ENCODE measurements at regions not wholly inside any gene's neighbourhood (a gene's known extent, or its start where the extent isn't known, plus 50 kb on each side); places are given as distances from the start of the nearest gene placed in this dataset.
"Not testable (repeated sequence)": the region's sequence is repeated elsewhere in the genome, so short reads cannot be mapped to it uniquely, and the experiment has no call there.

- DNase-seq: no peak
Measured at GRCh38 chr4:19575924-19576323, 675.8 kb upstream of the SLIT2 start.

- DNase-seq: no peak
Measured at GRCh38 chr4:19566041-19566440, 685.7 kb upstream of the SLIT2 start.

- DNase-seq: no peak
Measured at GRCh38 chr4:19562456-19562855, 689.2 kb upstream of the SLIT2 start.

- no peak for DNase-seq
Measured at GRCh38 chr4:19557161-19557560, 694.5 kb upstream of the SLIT2 start.

GRCh38 chr4:19556276-19556675 lies 695.4 kb upstream of the SLIT2 start:
- DNase-seq: not testable (repeated sequence)

- DNase-seq: no peak
Measured at GRCh38 chr4:19547463-19547862, 704.2 kb upstream of the SLIT2 start.

- no peak for DNase-seq
Measured at GRCh38 chr4:19544446-19545125, 707.1 kb upstream of the SLIT2 start.

GRCh38 chr4:19540859-19541540 lies 710.7 kb upstream of the SLIT2 start:
- DNase-seq: no peak

- DNase-seq: no peak
Measured at GRCh38 chr4:19539201-19539600, 712.5 kb upstream of the SLIT2 start.

- DNase-seq: no peak
Measured at GRCh38 chr4:19534159-19534558, 717.5 kb upstream of the SLIT2 start.

GRCh38 chr4:19531906-19532848 lies 719.5 kb upstream of the SLIT2 start:
- no peak for DNase-seq

- no peak for DNase-seq
Measured at GRCh38 chr4:19523964-19524363, 727.7 kb upstream of the SLIT2 start.

GRCh38 chr4:19522966-19523365 lies 728.7 kb upstream of the SLIT2 start:
- DNase-seq: no peak

GRCh38 chr4:19520939-19521520 lies 730.7 kb upstream of the SLIT2 start:
- no peak for DNase-seq

- DNase-seq: no peak
Measured at GRCh38 chr4:19514276-19515070, 737.2 kb upstream of the SLIT2 start.

GRCh38 chr4:19512086-19512485 lies 739.6 kb upstream of the SLIT2 start:
- no peak for DNase-seq

GRCh38 chr4:19510993-19511392 lies 740.7 kb upstream of the SLIT2 start:
- DNase-seq: no peak

- no peak for DNase-seq
Measured at GRCh38 chr4:19508442-19508841, 743.3 kb upstream of the SLIT2 start.

- DNase-seq: no peak
Measured at GRCh38 chr4:19497705-19498104, 754.0 kb upstream of the SLIT2 start.

GRCh38 chr4:19496756-19497155 lies 754.9 kb upstream of the SLIT2 start:
- DNase-seq: no peak

- DNase-seq: no peak
Measured at GRCh38 chr4:19494961-19495360, 756.7 kb upstream of the SLIT2 start.

GRCh38 chr4:19492606-19493005 lies 759.1 kb upstream of the SLIT2 start:
- DNase-seq: no peak

Data from activated T-cell treated with anti-CD3 and anti-CD28 coated beads, Interleukin-2, amount 50 U/mL, for 48 hours (primary cell).